ENCODE measurements at regions not wholly inside any gene's neighbourhood (a gene's known extent, or its start where the extent isn't known, plus 50 kb on each side); places are given as distances from the start of the nearest gene placed in this dataset.

DNA sequence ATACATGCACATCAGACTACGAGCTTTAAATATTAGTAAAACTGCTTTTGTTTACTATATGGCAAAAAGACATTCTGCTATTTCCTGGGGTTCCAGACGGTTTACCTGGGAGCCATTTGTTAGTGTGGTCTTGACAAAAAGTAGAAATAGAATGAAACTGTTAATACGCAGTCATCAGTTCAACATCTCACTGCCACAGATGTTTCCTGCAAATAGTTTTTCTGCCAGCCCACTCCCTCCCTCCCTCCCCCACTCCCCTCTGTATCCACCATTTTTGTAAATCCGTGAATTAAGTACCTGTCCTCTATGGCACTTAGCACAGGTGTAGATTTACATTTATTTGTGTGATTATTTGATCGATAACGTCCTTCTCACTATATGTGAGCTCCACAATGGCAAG, 74.6 kb upstream of the TPK1 start:
- POLR2A ChIA-PET = no interaction called here
- H3K9me3 ChIP-seq = no peaks in the 10 kb centered on the region
- DNase-seq (ENCODE audit: low read depth in 1 of 2, low spot score in 1 of 2) = no peak
- ATAC-seq = no peak
- WGBS (ENCODE audit: missing lambda C conversion rate) = 39% methylated on average over 6 of the region's 6 CpGs
- CTCF ChIA-PET = no interaction called here
- TF ChIP-seq RARB (CRISPR knock-in tag; IDR thresholded peaks at IDR 0.05) (no peak), POLR2AphosphoS2 (conservative IDR thresholded peaks at IDR 0.05; ENCODE audit: low read length) (no peak), HDAC2 (IDR thresholded peaks at IDR 0.05) (no peak), ZC3H11A (IDR thresholded peaks at IDR 0.05) (no peak), ZSCAN20 (CRISPR knock-in tag; IDR thresholded peaks at IDR 0.05) (no peak), SREBF2 (IDR thresholded peaks at IDR 0.05) (no peak), FOSB (CRISPR knock-in tag; IDR thresholded peaks at IDR 0.05) (no peak), HOXB13 (CRISPR knock-in tag; IDR thresholded peaks at IDR 0.05; ENCODE audit: low read depth) (no peak), JUN (IDR thresholded peaks at IDR 0.05) (no peak)
- TF ChIP-seq, protein P1, sequence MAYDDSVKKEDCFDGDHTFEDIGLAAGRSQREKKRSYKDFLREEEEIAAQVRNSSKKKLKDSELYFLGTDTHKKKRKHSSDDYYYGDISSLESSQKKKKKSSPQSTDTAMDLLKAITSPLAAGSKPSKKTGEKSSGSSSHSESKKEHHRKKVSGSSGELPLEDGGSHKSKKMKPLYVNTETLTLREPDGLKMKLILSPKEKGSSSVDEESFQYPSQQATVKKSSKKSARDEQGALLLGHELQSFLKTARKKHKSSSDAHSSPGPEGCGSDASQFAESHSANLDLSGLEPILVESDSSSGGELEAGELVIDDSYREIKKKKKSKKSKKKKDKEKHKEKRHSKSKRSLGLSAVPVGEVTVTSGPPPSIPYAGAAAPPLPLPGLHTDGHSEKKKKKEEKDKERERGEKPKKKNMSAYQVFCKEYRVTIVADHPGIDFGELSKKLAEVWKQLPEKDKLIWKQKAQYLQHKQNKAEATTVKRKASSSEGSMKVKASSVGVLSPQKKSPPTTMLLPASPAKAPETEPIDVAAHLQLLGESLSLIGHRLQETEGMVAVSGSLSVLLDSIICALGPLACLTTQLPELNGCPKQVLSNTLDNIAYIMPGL (CRISPR knock-in tag; IDR thresholded peaks at IDR 0.05; ENCODE audit: borderline replicate concordance) = no peak
- TF ChIP-seq, protein P2, sequence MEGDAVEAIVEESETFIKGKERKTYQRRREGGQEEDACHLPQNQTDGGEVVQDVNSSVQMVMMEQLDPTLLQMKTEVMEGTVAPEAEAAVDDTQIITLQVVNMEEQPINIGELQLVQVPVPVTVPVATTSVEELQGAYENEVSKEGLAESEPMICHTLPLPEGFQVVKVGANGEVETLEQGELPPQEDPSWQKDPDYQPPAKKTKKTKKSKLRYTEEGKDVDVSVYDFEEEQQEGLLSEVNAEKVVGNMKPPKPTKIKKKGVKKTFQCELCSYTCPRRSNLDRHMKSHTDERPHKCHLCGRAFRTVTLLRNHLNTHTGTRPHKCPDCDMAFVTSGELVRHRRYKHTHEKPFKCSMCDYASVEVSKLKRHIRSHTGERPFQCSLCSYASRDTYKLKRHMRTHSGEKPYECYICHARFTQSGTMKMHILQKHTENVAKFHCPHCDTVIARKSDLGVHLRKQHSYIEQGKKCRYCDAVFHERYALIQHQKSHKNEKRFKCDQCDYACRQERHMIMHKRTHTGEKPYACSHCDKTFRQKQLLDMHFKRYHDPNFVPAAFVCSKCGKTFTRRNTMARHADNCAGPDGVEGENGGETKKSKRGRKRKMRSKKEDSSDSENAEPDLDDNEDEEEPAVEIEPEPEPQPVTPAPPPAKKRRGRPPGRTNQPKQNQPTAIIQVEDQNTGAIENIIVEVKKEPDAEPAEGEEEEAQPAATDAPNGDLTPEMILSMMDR (IDR thresholded peaks at IDR 0.05) = no peak
- H3K4me3 ChIP-seq = no peak overlapping the region
- no peak overlapping the region for H3K4me2 ChIP-seq
- FAIRE-seq = no peak
- no peaks in the 10 kb centered on the region for H3K4me1 ChIP-seq
- no peak overlapping the region for H3K27ac ChIP-seq

DNA sequence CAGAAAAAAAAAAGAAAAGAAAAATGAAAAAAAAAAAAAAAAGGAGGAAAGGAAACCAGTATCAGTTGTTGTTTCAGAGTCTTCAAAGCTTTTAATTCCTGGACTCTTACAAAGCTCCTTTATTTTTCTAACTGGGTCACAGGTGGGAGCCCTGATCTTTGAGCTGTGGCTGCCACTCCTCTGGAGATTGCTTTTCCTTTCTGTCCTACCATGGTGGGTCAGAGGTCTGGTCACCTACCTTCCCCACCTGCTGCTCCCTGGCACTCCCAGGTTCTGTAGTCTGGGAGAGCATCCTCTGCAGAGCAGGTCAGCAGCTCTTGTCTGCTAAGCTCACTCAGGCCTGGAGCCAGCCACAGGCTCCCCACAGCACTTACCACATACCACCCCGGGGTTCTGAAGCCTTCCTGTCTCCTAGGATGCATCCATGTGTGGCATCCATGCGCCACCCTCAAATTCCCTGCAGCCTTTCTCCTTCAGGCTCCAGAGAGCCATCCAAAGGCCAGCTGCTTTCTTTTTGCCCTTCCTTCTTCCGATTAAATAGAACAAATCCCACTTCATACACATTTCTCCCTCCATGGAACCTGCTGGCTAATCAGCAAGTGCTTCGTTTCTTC, 73.2 kb upstream of the TPK1 start:
- FAIRE-seq (no peak), ATAC-seq (no peak), DNase-seq (ENCODE audit: low read depth in 1 of 2, low spot score in 1 of 2) (no peak)
- ChIA-PET CTCF (no interaction called here), POLR2A (no interaction called here)
- Histone ChIP-seq H3K9me3 (no peaks in the 10 kb centered on the region), H3K4me3 (no peak overlapping the region), H3K4me1 (no peaks in the 10 kb centered on the region), H3K4me2 (no peak overlapping the region), H3K27ac (no peak overlapping the region)
- TF ChIP-seq, protein P3, sequence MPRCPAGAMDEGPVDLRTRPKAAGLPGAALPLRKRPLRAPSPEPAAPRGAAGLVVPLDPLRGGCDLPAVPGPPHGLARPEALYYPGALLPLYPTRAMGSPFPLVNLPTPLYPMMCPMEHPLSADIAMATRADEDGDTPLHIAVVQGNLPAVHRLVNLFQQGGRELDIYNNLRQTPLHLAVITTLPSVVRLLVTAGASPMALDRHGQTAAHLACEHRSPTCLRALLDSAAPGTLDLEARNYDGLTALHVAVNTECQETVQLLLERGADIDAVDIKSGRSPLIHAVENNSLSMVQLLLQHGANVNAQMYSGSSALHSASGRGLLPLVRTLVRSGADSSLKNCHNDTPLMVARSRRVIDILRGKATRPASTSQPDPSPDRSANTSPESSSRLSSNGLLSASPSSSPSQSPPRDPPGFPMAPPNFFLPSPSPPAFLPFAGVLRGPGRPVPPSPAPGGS (IDR thresholded peaks at IDR 0.05) = no peak
- no peak for TF ChIP-seq ZSCAN20 (CRISPR knock-in tag; IDR thresholded peaks at IDR 0.05)
- 5% methylated on average over 4 of the region's 4 CpGs for WGBS (ENCODE audit: missing lambda C conversion rate)

DNA sequence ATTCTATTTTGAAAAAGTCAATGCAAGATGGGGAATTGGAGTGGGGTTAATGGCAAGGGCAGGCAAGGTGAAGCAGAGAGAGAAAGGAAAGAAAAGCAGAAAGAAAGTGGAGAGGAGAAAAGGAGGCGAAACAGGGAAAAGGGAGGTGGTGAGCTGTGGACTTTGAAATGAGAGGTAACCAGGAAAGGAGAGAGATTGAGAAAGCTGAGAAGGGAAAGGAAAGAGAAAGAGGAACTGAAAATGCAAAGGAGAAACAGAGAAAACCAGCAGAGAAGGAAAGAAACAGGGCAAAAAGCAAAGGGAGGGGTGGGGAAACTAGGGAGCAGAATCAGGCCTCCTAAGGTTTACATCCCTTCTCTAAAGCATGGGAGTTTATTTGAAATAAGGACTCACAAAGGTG, 72.5 kb upstream of the TPK1 start:
- Histone ChIP-seq H3K9me3 (no peaks in the 10 kb centered on the region), H3K27ac (no peak overlapping the region), H3K4me1 (no peaks in the 10 kb centered on the region), H3K4me3 (no peak overlapping the region), H3K4me2 (no peak overlapping the region)
- no peak for FAIRE-seq
- TF ChIP-seq HOXA7 (CRISPR knock-in tag; IDR thresholded peaks at IDR 0.05) (no peak), ZNF302 (CRISPR knock-in tag; IDR thresholded peaks at IDR 0.05) (no peak), ZC3H11A (IDR thresholded peaks at IDR 0.05) (no peak), HOXB5 (CRISPR knock-in tag; IDR thresholded peaks at IDR 0.05) (no peak), JUNB (IDR thresholded peaks at IDR 0.05) (no peak), EP300 (IDR thresholded peaks at IDR 0.05) (no peak)
- TF ChIP-seq, protein P2 (IDR thresholded peaks at IDR 0.05) = no peak
- DNase-seq (ENCODE audit: low read depth in 1 of 2, low spot score in 1 of 2) = no peak
- no peak for ATAC-seq
- ChIA-PET CTCF (no interaction called here), POLR2A (no interaction called here)
- 12% methylated on average over 1 of the region's 1 CpG for WGBS (ENCODE audit: missing lambda C conversion rate)

Data from A549 (cell line).